ENCODE measurements at regions not wholly inside any gene's neighbourhood (a gene's known extent, or its start where the extent isn't known, plus 50 kb on each side); places are given as distances from the start of the nearest gene placed in this dataset.

DNA sequence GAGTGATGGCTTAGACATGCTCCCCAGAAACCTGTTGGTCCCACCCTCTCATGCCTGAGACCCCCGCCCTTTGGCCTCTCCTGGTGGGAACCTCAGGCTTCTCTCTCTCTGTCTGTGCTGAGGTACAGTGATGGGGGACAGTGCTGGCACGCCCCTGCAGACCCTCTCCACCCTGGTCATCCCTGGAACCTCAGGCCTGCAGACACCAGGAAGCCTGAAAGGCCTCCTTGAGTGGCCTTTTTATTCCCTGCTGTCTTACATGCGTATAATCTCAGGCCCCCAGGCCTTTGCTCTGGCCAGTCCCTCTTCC is 78.5 kb upstream of the MAFB start:
- H3K9me3 ChIP-seq (ENCODE audit: insufficient read depth in 2 of 2, low read depth in 1 of 2, low read length in 1 of 2), result no peaks in the 10 kb centered on the region
- H2BK120ac ChIP-seq (replicated peaks; ENCODE audit: low read depth, low read length), result no peak overlapping the region
- H3K18ac ChIP-seq (ENCODE audit: extremely low read depth, low read length), result no peak overlapping the region
- no peak overlapping the region for H2AK5ac ChIP-seq (ENCODE audit: low read depth, low read length)
- H2AFZ ChIP-seq (ENCODE audit: low read length), result peak overlapping the region; percentile 49; the same call in 1 of the 2 replicates
- no peak overlapping the region; the same call in 1 of the 2 replicates for H2BK20ac ChIP-seq (ENCODE audit: low read length)
- H3K14ac ChIP-seq (ENCODE audit: insufficient read length), result no peak overlapping the region
- H3K23ac ChIP-seq (ENCODE audit: insufficient read length), result no peak overlapping the region
- WGBS, 2 experiments (ENCODE audit: extremely low coverage in 1 of 2, insufficient coverage in 1 of 2, insufficient read length in 1 of 2, insufficient replicate concordance in 2 of 2, low coverage in 1 of 2, low lambda C conversion rate in 2 of 2, missing lambda C conversion rate in 1 of 2), result 61% methylated on average over 3 of the region's 3 CpGs; no CpG with 5 or more reads in 1 of the 2 experiments
- DNase-seq (ENCODE audit: low read depth in 1 of 2, low spot score in 2 of 2), result no peak
- H4K8ac ChIP-seq (ENCODE audit: extremely low read depth, insufficient read depth, low read length), result no peak overlapping the region
- no peaks in the 10 kb centered on the region for H3K79me2 ChIP-seq (ENCODE audit: control insufficient read depth in 1 of 2, insufficient read depth in 2 of 2, low read length in 2 of 2)
- H3K4me2 ChIP-seq (ENCODE audit: insufficient read depth in 1 of 2, low read depth in 2 of 2, low read length in 2 of 2), result no peak overlapping the region
- no peaks in the 10 kb centered on the region; a peak in 1 of 7 replicates for H3K27me3 ChIP-seq (replicated peaks in 1 of 4; ENCODE audit: control insufficient read depth in 3 of 4, extremely low read depth in 1 of 4, insufficient read depth in 3 of 4, low read length in 3 of 4)
- FAIRE-seq, result no peak
- H4K91ac ChIP-seq (replicated peaks; ENCODE audit: insufficient read length, low read length), result no peak overlapping the region
- H2BK15ac ChIP-seq (ENCODE audit: low read length), result no peak overlapping the region
- H3K4me3 ChIP-seq (ENCODE audit: extremely low read depth in 1 of 4, insufficient read depth in 2 of 4, low read depth in 3 of 4, low read length in 4 of 4), result no peak overlapping the region
- H4K5ac ChIP-seq (ENCODE audit: insufficient read length, low read depth, low read length), result no peak overlapping the region
- no peak overlapping the region for H3K56ac ChIP-seq (replicated peaks; ENCODE audit: insufficient read length, low read depth, low read length)
- CTCF ChIA-PET (ENCODE audit: partially characterized antibody), result no interaction called here
- H3K4me1 ChIP-seq (replicated peaks in 1 of 4; ENCODE audit: control insufficient read depth in 3 of 4, insufficient read depth in 4 of 4, low read length in 3 of 4), result peaks cover 0 to 11% (median 0%) of the 10 kb centered on the region in 4 experiments; a peak in 3 of 7 replicates
- H2BK5ac ChIP-seq (ENCODE audit: low read depth, low read length), result no peak overlapping the region
- H3K23me2 ChIP-seq (ENCODE audit: low read depth, low read length), result no peaks in the 10 kb centered on the region
- no peak overlapping the region for H3K27ac ChIP-seq (ENCODE audit: low read depth, low read length)
- POLR2A ChIA-PET (ENCODE audit: partially characterized antibody), result no interaction called here
- H3K4ac ChIP-seq (replicated peaks; ENCODE audit: insufficient read length, low read depth, low read length), result no peak overlapping the region
- H3K36me3 ChIP-seq (ENCODE audit: control insufficient read depth in 2 of 4, insufficient read depth in 4 of 4, low read length in 3 of 4), result no peaks in the 10 kb centered on the region
- no peaks in the 10 kb centered on the region for H4K20me1 ChIP-seq (replicated peaks in 1 of 2; ENCODE audit: control insufficient read depth in 1 of 2, insufficient read depth in 2 of 2, low read length in 2 of 2)
- TF ChIP-seq PHF8 (conservative IDR thresholded peaks at IDR 0.05; ENCODE audit: low read depth, low read length) (no peak), KDM5A (IDR thresholded peaks at IDR 0.05; ENCODE audit: low read length) (no peak), CEBPB (IDR thresholded peaks at IDR 0.05; ENCODE audit: low read depth, low read length) (no peak), EZH2 (IDR thresholded peaks at IDR 0.05; ENCODE audit: low read depth, low read length, severe bottlenecking) (no peak), TAF1 (IDR thresholded peaks at IDR 0.05; ENCODE audit: low read depth, low read length) (no peak), GTF2F1 (IDR thresholded peaks at IDR 0.05; ENCODE audit: borderline replicate concordance, low read depth, low read length) (no peak), ZNF274 (IDR thresholded peaks at IDR 0.05; ENCODE audit: borderline replicate concordance, extremely low read depth, low read length) (no peak)
- H3K79me1 ChIP-seq (ENCODE audit: low read depth, low read length), result no peaks in the 10 kb centered on the region
- no peak overlapping the region for H3K9ac ChIP-seq (replicated peaks in 1 of 4; ENCODE audit: extremely low read depth in 1 of 4, low read depth in 3 of 4, low read length in 3 of 4)
- no peak overlapping the region for H2BK12ac ChIP-seq (ENCODE audit: low read depth, low read length)
